ENCODE measurements at regions not wholly inside any gene's neighbourhood (a gene's known extent, or its start where the extent isn't known, plus 50 kb on each side); places are given as distances from the start of the nearest gene placed in this dataset.

DNA sequence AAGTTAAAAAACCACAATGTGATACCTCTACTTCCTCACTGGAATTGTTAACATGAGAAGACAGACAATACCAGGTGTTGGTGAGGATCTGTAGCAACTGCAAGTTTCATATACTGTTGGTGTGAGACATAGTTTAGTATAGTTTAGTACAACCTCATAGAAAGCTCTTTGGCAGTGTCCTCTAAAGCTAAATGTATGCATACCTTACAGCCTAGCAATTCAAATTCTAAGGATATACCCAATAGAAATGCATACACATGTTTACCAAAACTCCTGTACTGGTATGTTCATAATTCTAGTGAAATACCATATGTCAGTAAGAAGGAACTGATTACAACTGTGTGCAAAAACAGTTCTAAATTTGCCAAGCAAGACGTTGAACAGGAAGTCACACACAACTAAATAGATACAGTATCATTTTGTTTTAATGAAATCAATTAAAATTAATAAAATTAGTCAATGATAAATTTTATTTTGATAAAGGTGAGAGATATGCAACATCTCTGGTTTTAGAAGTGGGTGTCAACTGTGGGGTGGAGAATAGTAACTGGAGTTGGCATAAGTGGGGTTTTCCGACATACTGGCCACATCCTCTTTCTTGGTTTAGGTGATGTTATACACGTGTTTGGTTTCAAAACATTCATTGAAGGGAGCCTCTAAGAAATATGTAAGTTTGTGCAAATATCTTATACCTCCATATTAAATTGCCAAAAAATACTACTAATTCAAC, 450.7 kb downstream of the PTPRC start:
- no peak for TF ChIP-seq CTCF (IDR thresholded peaks at IDR 0.05 in 4 of 5, conservative IDR thresholded peaks at IDR 0.05 in 1 of 5)
- TF ChIP-seq POLR2A (IDR thresholded peaks at IDR 0.05): no peak

All from gastrocnemius medialis (tissue), 4 donors.